Activated CD4-positive, alpha-beta T cell treated with anti-CD3 and anti-CD28 coated beads, Interleukin-2, Interleukin-6, amounts not matched to agents 100 ng/mL and 50 ng/mL, durations not matched to agents 16 hours and 8 hours (primary cell): ENCODE measurements at regions not wholly inside any gene's neighbourhood (a gene's known extent, or its start where the extent isn't known, plus 50 kb on each side); places are given as distances from the start of the nearest gene placed in this dataset.
"Not testable (repeated sequence)": the region's sequence is repeated elsewhere in the genome, so short reads cannot be mapped to it uniquely, and the experiment has no call there.

Experiments
- DNase-seq: peaks from one replicate; pipeline ENCODE4 v3.0.0-alpha.2; 2020

DNA sequence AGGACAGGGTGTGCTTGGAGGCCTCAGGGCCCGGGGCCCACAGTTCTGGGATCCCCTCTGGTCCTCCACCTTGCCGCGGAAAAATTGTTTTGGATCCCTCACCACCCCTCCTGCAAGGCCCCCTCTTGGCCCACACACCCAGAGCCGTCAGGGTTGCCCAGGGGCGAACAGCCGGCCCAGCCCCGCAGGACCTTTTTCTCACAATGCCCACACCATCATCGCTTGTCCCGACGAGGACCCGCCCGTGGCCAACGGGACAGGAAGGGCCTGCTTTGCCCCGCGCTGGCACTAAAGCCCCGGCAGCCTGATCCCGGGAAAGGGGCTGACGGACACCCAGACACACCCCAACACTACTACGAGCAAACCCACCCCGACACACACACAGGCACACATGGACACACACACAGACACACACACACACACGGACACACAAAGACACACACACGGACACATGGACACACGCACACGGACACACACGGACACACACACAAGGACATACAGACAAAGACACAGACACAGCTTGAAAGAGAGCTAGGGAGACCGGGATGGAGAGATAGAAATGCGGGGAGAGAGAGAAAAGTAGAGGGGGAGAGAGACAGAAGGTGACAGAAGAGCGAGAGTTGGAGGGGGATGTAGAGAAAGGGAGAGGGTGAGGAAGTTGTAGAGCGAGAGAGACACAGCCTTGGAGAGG is 1493.5 kb upstream of the DEFB115 start:
- DNase-seq: no peak

GRCh38 chr20:29764922-29765610 is 1492.4 kb upstream of the DEFB115 start:
- peak; percentile 15 for DNase-seq

DNA sequence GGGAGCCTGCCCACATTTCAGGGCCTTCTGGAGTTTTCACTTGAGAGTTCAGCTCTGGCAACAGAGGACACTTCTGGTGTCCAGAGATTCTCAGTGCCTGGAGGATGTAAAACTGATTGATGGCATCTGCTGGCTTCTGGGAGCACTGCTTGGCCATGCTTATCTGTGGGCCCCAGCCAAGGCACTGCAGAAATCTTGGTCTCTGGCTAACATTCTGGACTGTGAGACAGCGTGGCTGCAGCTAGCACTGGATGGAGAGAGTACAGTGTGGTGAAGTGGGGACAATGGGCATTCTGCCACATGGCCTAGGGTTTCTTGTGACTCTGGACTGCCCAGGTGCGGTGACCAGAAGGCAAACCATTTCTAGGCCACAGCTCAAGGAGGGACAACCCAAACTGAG is 1479.4 kb upstream of the DEFB115 start:
- not testable (repeated sequence) for DNase-seq

DNA sequence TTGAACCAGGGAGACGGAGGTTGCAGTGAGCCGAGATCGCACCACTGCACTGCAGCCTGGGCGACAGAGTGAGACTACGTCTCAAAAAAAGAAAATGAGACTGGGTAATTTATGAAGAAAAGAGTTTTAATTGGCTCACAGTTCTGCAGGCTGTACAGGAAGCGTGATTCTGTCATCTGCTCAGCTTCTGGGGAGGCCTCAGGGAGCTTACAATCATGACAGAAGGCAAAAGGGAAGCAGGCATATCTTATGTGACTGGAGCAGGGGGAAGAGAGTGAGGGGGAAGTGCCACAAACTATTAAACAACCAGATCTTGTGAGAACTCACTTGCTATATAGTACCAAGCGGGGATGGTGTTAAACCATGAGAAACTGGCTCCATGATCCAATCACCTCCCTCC is 1476.2 kb upstream of the DEFB115 start:
- DNase-seq: not testable (repeated sequence)

DNA sequence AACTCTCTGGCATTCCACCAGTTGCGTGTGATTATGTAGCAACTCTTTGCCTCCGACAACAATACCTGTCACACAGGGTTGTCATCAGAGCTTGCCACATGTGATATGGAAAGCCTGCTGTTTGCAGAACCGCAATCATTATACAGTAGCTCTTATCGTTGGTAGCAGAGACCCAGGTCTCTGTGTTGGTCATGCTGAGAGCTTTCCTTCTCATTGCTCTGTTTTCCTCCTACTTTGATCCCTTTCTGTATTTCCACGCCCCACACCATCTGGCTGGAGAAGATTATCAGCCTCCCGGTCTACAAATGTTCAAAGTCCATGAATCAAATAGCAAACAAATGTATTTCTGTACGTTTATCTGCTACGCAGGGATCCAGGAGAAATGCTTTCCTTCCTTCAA is 1475.6 kb upstream of the DEFB115 start:
- DNase-seq: not testable (repeated sequence)

DNA sequence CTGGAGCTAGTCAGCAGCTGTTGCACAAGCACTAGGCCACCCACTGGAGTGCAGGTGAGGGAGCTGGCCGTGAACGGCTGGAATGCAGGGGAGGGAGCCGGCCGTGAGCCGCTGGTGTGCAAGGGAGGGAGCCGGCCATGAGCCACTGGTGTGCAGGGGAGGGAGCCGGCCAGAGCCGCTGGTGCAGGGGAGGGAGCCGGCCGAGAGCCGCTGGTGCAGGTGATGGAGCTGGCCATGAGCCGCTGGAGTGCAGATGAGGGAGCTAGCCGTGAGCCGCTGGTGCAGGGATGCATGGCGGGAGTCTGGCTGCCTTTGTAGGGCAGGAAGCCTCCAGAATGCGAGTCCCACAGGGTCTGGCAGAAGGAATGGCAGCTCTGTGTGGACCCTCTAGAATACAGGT is 1470.0 kb upstream of the DEFB115 start:
- DNase-seq: not testable (repeated sequence)

DNA sequence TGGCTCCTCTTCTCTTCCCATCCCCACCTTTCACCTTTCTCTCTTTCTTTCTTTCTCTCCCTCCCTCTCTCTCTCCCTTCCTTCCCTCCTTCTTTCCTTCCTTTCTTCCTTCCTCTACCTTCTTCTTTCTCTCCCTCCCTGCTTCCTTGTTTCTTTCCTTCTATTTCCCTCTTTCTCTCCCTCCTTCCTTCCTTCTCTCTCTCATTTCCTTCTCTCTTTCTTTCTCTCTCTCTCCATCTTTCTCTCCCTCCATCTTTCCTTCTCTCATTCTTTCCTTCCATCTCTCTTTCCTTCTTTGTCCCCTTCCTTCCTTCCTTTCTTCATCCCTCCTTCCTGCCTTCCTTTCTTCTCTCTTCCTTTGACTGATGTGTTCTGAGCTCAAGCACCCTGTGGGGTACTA is 1467.0 kb upstream of the DEFB115 start:
- DNase-seq: no peak

DNA sequence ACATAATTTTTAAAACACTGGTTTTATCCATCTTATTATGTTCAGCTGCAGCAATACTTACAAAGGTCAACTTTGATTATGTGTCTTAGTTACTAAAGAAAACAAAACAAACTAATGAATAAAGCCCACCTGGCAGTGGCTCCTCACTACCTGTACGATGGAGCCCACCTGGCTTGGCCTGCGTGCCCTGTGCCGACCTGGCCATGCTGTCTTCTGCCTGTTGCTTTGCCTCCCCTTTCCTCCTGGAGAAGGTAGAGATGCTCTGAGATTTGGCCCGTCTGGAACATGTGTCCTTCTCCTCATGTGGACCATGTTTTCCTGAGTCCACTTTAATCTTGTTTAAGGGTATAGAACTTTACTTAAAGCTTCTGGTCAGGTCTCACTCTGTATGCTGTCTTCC is 1426.0 kb upstream of the DEFB115 start:
- DNase-seq: not testable (repeated sequence)

DNA sequence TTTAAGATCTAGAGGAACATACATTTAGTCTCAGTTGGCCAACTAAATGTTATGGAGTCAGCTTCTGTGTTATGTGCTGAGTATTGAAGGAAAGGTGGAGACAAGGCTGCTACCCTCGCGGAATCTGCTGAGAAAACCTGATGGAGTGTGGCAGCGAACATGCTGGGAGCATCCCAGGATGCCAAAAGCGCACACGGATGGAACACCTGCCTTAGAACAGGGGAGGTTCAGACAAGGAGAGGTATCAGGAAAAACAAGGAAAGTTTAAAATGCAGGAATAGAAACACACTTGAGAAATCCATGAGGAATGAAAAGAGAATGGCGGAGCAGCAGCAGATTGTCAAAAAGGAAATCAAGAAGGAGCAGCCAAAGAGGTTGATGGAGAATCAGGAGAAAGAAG is 1389.5 kb upstream of the DEFB115 start:
- DNase-seq: not testable (repeated sequence)

- DNase-seq: not testable (repeated sequence)
Observed at GRCh38 chr20:29868688-29869087, 1388.8 kb upstream of the DEFB115 start.

DNA sequence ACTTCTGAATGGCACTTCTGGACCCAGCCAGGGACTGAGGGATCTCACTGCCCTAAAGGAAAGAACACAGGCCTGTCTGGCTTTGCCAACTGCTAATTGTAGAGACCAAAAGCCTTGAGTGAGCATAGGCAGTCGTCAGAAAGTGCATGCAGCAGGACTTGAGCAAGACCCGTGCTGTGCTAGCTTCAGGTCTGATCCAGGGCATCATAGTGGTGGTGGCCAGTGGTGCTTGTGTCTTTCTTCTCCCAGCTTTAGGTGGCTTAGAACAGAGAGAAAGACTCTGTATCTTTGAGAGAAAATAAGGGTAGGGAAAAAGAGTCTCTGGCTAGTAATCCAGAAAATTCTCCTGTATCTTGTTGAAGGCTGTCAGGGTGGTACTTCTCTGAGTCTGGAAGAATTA is 1385.6 kb upstream of the DEFB115 start:
- not testable (repeated sequence) for DNase-seq

DNA sequence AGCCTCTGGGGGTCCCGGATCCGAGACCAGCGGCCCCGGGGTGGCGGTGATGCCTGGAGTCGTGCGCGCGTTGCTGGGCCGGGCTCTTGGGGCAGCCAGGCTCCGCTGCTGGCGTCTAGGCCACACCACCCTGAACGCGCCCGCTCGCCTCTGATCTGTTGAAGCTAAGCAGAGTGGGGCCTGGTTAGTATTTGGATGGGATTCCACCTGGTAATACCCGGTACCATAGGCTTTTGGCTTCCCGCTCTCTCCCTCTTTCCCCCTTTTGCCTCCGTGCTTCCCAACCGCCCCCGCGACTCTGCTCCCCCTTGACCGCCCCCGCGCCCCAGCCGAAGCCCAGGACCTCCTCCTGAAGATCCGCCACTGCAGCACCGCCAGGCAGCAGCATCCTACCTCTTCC is 1383.5 kb upstream of the DEFB115 start:
- peak; percentile 36 for DNase-seq

- DNase-seq: no peak
Observed at GRCh38 chr20:29874476-29875202, 1382.8 kb upstream of the DEFB115 start.

- DNase-seq: not testable (repeated sequence)
Observed at GRCh38 chr20:29875321-29876083, 1382.0 kb upstream of the DEFB115 start.

DNA sequence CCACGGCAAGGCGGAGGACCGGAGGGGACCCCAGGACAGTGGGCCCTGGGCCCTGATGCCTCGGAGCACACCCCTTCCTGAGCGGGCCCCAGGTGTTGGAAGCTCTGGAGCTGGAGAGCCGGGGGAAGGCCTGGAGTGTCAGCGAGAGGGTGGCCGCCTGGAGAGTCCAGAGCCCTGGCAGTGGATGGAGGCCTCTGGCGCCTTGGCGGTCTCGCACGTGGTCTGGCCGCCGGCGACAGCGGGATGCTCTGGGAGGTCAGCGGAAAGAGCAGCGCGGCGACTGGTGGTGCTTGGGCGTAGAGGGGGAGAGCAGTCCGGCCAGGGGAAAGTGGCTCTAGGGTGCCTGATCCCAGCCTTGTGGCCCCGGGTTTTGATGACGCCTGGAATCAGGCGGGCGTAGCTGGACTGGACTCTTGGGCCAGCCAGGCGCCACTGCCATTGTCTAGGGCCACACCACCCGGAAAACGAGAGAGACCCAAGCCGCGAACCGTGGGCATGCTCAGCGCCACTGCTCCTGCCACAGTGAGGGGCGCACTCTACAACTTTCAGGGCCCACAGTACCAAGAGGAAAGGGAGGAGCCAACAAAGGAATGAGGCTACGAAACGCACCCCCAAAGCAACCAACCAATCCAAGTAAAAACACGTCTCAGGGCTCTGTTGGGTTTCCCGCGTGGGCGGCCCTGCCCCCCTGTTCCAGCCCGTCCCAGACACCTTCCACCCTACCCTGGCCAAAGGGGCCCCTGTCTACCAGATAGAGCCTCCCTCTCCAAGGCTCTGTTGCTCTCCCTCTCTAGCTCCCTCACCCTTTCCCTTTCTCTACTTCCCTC is 1381.2 kb upstream of the DEFB115 start:
- DNase-seq: not testable (repeated sequence)

DNA sequence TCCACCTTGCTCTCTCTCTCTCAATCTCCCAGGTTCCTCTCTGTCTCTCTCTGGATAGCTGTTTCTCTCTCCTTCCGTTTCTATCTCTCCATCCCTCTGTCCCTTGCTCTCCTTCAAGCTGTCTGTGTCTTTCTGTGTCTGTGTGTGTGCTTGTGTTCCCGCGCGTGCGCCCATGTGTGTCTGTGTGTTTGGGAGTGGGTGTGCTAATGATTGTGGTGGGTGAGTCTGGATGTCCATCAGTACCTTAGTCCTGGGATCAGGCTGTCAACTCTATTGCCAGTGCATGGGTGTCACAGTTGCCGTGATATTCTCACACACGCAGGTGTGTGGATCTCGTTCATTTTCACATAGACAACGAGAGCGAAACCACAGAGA is 1380.6 kb upstream of the DEFB115 start:
- DNase-seq: no peak

DNA sequence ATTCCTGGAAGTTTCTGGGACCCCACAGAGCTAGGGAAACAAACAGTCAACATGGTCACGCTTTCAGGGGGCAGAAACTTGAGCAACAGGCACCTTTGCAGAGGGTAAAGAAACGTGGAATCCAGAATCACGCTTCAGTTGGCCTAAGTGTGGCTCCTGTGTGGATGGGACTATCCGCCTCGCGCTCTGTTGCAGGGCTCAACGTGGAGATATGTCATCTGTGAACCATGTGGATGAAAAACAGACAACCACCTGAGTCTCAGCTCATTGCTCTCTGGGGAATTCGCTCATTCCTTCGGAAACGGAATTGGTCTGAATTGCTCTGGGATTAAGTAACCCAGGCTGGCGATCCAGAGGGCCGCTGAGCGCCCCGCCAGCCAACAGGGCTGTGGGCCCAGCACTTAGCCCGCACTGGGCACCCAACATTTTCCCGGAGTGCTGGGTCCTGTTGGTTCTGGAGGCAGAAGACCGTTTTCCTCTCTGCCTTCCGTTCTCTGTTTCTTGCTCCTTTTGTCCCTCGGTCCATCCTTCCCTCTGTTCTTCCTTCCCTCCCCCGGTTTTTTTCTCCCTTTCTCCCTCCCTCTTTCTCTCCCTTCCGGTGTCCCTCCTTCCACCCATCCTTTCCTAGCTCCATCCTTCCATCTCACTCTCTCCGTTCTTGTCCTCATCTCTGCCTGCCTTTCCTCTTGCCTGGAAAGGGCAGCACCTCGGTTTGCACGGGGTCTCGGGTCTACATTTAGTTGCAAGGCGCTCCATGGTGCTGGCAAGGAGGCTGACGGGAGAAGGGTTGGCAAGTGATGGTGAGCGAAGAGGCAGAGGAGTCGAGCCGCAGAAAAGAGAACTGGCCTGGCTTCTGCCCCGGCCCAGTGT is 1379.8 kb upstream of the DEFB115 start:
- not testable (repeated sequence) for DNase-seq

GRCh38 chr20:29878281-29878741 is 1379.2 kb upstream of the DEFB115 start:
- no peak for DNase-seq

GRCh38 chr20:29878777-29879442 is 1378.6 kb upstream of the DEFB115 start:
- DNase-seq: peak; percentile 27

- DNase-seq: not testable (repeated sequence)
Observed at GRCh38 chr20:29881107-29881506, 1376.4 kb upstream of the DEFB115 start.
